ENCODE measurements at regions not wholly inside any gene's neighbourhood (a gene's known extent, or its start where the extent isn't known, plus 50 kb on each side); places are given as distances from the start of the nearest gene placed in this dataset.

GRCh38 chr15:37520882-37521281 lies 413.6 kb upstream of the TMCO5A start:
- TF ChIP-seq CTCF (IDR thresholded peaks at IDR 0.05) (no peak), POLR2A (IDR thresholded peaks at IDR 0.05) (no peak)
